ENCODE measurements at regions not wholly inside any gene's neighbourhood (a gene's known extent, or its start where the extent isn't known, plus 50 kb on each side); places are given as distances from the start of the nearest gene placed in this dataset.
"Not testable (repeated sequence)": the region's sequence is repeated elsewhere in the genome, so short reads cannot be mapped to it uniquely, and the experiment has no call there.

- Histone ChIP-seq H3K36me3 (ENCODE audit: insufficient read depth, insufficient read length, low read length) (no peaks in the 10 kb centered on the region), H3K4me1 (ENCODE audit: insufficient read depth, insufficient read length) (peaks cover 2% of the 10 kb centered on the region), H3K9me3 (ENCODE audit: insufficient read depth, low read length) (peaks cover 6% of the 10 kb centered on the region; the same call in 1 of the 2 replicates), H3K27me3 (ENCODE audit: insufficient read depth, insufficient read length) (no peaks in the 10 kb centered on the region), H3K4me3 (ENCODE audit: insufficient read length, low read depth) (no peak overlapping the region), H3K9ac (ENCODE audit: insufficient read length, low read depth) (no peak overlapping the region)
- TF ChIP-seq ZNF274 (IDR thresholded peaks at IDR 0.05; ENCODE audit: low read depth, low read length) (no peak), YY1 (IDR thresholded peaks at IDR 0.05; ENCODE audit: insufficient read depth, insufficient read length) (no peak), SUZ12 (IDR thresholded peaks at IDR 0.05; ENCODE audit: extremely low read depth, insufficient read depth, insufficient read length) (no peak)
- no peak for DNase-seq (ENCODE audit: low read depth, low spot score)
Observed at GRCh38 chr4:134072137-134072536, 129.5 kb downstream of the PABPC4L start.

- H3K36me3 ChIP-seq (ENCODE audit: insufficient read depth, insufficient read length, low read length): no peaks in the 10 kb centered on the region
- DNase-seq (ENCODE audit: low read depth, low spot score): no peak
- H3K4me1 ChIP-seq (ENCODE audit: insufficient read depth, insufficient read length): peaks cover 2% of the 10 kb centered on the region
- no peak for TF ChIP-seq ZNF274 (IDR thresholded peaks at IDR 0.05; ENCODE audit: low read depth, low read length)
- peaks cover 6% of the 10 kb centered on the region; the same call in 1 of the 2 replicates for H3K9me3 ChIP-seq (ENCODE audit: insufficient read depth, low read length)
- H3K4me3 ChIP-seq (ENCODE audit: insufficient read length, low read depth): no peak overlapping the region
- H3K9ac ChIP-seq (ENCODE audit: insufficient read length, low read depth): no peak overlapping the region
- no peaks in the 10 kb centered on the region for H3K27me3 ChIP-seq (ENCODE audit: insufficient read depth, insufficient read length)
Observed at GRCh38 chr4:134070174-134070573, 131.4 kb downstream of the PABPC4L start.

- no peaks in the 10 kb centered on the region for H3K4me1 ChIP-seq (ENCODE audit: insufficient read depth, insufficient read length)
Observed at GRCh38 chr4:134057356-134057755, 144.2 kb downstream of the PABPC4L start.

GRCh38 chr4:134046221-134046620, 155.4 kb downstream of the PABPC4L start:
- H3K9me3 ChIP-seq (ENCODE audit: insufficient read depth, low read length); H3K9ac ChIP-seq (ENCODE audit: insufficient read length, low read depth); H3K27me3 ChIP-seq (ENCODE audit: insufficient read depth, insufficient read length); H3K36me3 ChIP-seq (ENCODE audit: insufficient read depth, insufficient read length, low read length); H3K4me1 ChIP-seq (ENCODE audit: insufficient read depth, insufficient read length); DNase-seq (ENCODE audit: low read depth, low spot score); H3K4me3 ChIP-seq (ENCODE audit: insufficient read length, low read depth): not testable (repeated sequence)

More at GRCh38 chr4:134057356-134057755, 144.2 kb downstream of the PABPC4L start:
- TF ChIP-seq ZNF274 (IDR thresholded peaks at IDR 0.05; ENCODE audit: low read depth, low read length): no peak
- TF ChIP-seq YY1 (IDR thresholded peaks at IDR 0.05; ENCODE audit: insufficient read depth, insufficient read length): no peak
- no peak for TF ChIP-seq SUZ12 (IDR thresholded peaks at IDR 0.05; ENCODE audit: extremely low read depth, insufficient read depth, insufficient read length)
- H3K9ac ChIP-seq (ENCODE audit: insufficient read length, low read depth): no peak overlapping the region
- no peaks in the 10 kb centered on the region for H3K27me3 ChIP-seq (ENCODE audit: insufficient read depth, insufficient read length)
- H3K4me3 ChIP-seq (ENCODE audit: insufficient read length, low read depth): no peak overlapping the region
- no peak for DNase-seq (ENCODE audit: low read depth, low spot score)
- H3K36me3 ChIP-seq (ENCODE audit: insufficient read depth, insufficient read length, low read length): no peaks in the 10 kb centered on the region
- no peaks in the 10 kb centered on the region for H3K9me3 ChIP-seq (ENCODE audit: insufficient read depth, low read length)

GRCh38 chr4:134045411-134045810, 156.2 kb downstream of the PABPC4L start:
- Histone ChIP-seq H3K4me1 (ENCODE audit: insufficient read depth, insufficient read length) (no peaks in the 10 kb centered on the region), H3K27me3 (ENCODE audit: insufficient read depth, insufficient read length) (no peaks in the 10 kb centered on the region), H3K4me3 (ENCODE audit: insufficient read length, low read depth) (no peak overlapping the region), H3K9me3 (ENCODE audit: insufficient read depth, low read length) (no peaks in the 10 kb centered on the region), H3K9ac (ENCODE audit: insufficient read length, low read depth) (no peak overlapping the region), H3K36me3 (ENCODE audit: insufficient read depth, insufficient read length, low read length) (no peaks in the 10 kb centered on the region)
- TF ChIP-seq YY1 (IDR thresholded peaks at IDR 0.05; ENCODE audit: insufficient read depth, insufficient read length): no peak
- TF ChIP-seq SUZ12 (IDR thresholded peaks at IDR 0.05; ENCODE audit: extremely low read depth, insufficient read depth, insufficient read length): no peak
- no peak for TF ChIP-seq ZNF274 (IDR thresholded peaks at IDR 0.05; ENCODE audit: low read depth, low read length)
- DNase-seq (ENCODE audit: low read depth, low spot score): no peak

- Histone ChIP-seq H3K4me3 (ENCODE audit: insufficient read length, low read depth) (no peak overlapping the region), H3K9ac (ENCODE audit: insufficient read length, low read depth) (no peak overlapping the region), H3K9me3 (ENCODE audit: insufficient read depth, low read length) (no peaks in the 10 kb centered on the region), H3K36me3 (ENCODE audit: insufficient read depth, insufficient read length, low read length) (no peaks in the 10 kb centered on the region), H3K4me1 (ENCODE audit: insufficient read depth, insufficient read length) (no peaks in the 10 kb centered on the region), H3K27me3 (ENCODE audit: insufficient read depth, insufficient read length) (no peaks in the 10 kb centered on the region)
- TF ChIP-seq SUZ12 (IDR thresholded peaks at IDR 0.05; ENCODE audit: extremely low read depth, insufficient read depth, insufficient read length): no peak
- no peak for TF ChIP-seq YY1 (IDR thresholded peaks at IDR 0.05; ENCODE audit: insufficient read depth, insufficient read length)
- TF ChIP-seq ZNF274 (IDR thresholded peaks at IDR 0.05; ENCODE audit: low read depth, low read length): no peak
- no peak for DNase-seq (ENCODE audit: low read depth, low spot score)
Observed at GRCh38 chr4:134043266-134043665, 158.3 kb downstream of the PABPC4L start.

- H3K9me3 ChIP-seq (ENCODE audit: insufficient read depth, low read length): no peaks in the 10 kb centered on the region
- no peak for TF ChIP-seq YY1 (IDR thresholded peaks at IDR 0.05; ENCODE audit: insufficient read depth, insufficient read length)
- no peak for TF ChIP-seq SUZ12 (IDR thresholded peaks at IDR 0.05; ENCODE audit: extremely low read depth, insufficient read depth, insufficient read length)
- TF ChIP-seq ZNF274 (IDR thresholded peaks at IDR 0.05; ENCODE audit: low read depth, low read length): no peak
- H3K4me1 ChIP-seq (ENCODE audit: insufficient read depth, insufficient read length): no peaks in the 10 kb centered on the region
- H3K36me3 ChIP-seq (ENCODE audit: insufficient read depth, insufficient read length, low read length): no peaks in the 10 kb centered on the region
- no peak for DNase-seq (ENCODE audit: low read depth, low spot score)
- no peak overlapping the region for H3K9ac ChIP-seq (ENCODE audit: insufficient read length, low read depth)
- no peaks in the 10 kb centered on the region for H3K27me3 ChIP-seq (ENCODE audit: insufficient read depth, insufficient read length)
- H3K4me3 ChIP-seq (ENCODE audit: insufficient read length, low read depth): no peak overlapping the region
Observed at GRCh38 chr4:134028421-134028820, 173.2 kb downstream of the PABPC4L start.

GRCh38 chr4:134027931-134028330, 173.7 kb downstream of the PABPC4L start:
- no peak for TF ChIP-seq SUZ12 (IDR thresholded peaks at IDR 0.05; ENCODE audit: extremely low read depth, insufficient read depth, insufficient read length)
- TF ChIP-seq ZNF274 (IDR thresholded peaks at IDR 0.05; ENCODE audit: low read depth, low read length): no peak
- no peak for TF ChIP-seq YY1 (IDR thresholded peaks at IDR 0.05; ENCODE audit: insufficient read depth, insufficient read length)

More at GRCh38 chr4:134027931-134028330, 173.7 kb downstream of the PABPC4L start:
- Histone ChIP-seq H3K27me3 (ENCODE audit: insufficient read depth, insufficient read length) (no peaks in the 10 kb centered on the region), H3K4me3 (ENCODE audit: insufficient read length, low read depth) (no peak overlapping the region), H3K4me1 (ENCODE audit: insufficient read depth, insufficient read length) (no peaks in the 10 kb centered on the region), H3K9me3 (ENCODE audit: insufficient read depth, low read length) (no peaks in the 10 kb centered on the region), H3K36me3 (ENCODE audit: insufficient read depth, insufficient read length, low read length) (no peaks in the 10 kb centered on the region), H3K9ac (ENCODE audit: insufficient read length, low read depth) (no peak overlapping the region)
- no peak for DNase-seq (ENCODE audit: low read depth, low spot score)
